Left lung (tissue), 4 donors: ENCODE measurements at regions not wholly inside any gene's neighbourhood (a gene's known extent, or its start where the extent isn't known, plus 50 kb on each side); places are given as distances from the start of the nearest gene placed in this dataset.

ENCODE experiments used
- ATAC-seq: fragments of 200-7000 bp; cut with Tn5 transposase; one replicate; pipeline ENCODE4 v1.9.1; 2020; ENCODE audit warnings: moderate library complexity
- DNase-seq, 4 donors: peaks; one replicate each; pipeline ENCODE4 v3.0.0-alpha.2; 2013 to 2020
- H3K27ac ChIP-seq, 2 donors: fragments of 200-600 bp; sonication (generic) in 1 of 2; one replicate each; pipeline versions ENCODE4 v1.5.0 to v1.8.0; 2020 to 2021
- H3K27me3 ChIP-seq, 2 donors: fragments of 200-600 bp; sonication (generic) in 1 of 2; one replicate each; pipeline versions ENCODE4 v1.5.0 to v1.8.0; 2020 to 2021
- H3K36me3 ChIP-seq, 2 donors: fragments of 200-600 bp; sonication (generic) in 1 of 2; one replicate each; pipeline versions ENCODE4 v1.5.0 to v1.8.0; 2020 to 2021
- H3K4me1 ChIP-seq, 2 donors: fragments of 200-600 bp; one replicate each; pipeline ENCODE4 v1.8.0; 2021
- H3K4me3 ChIP-seq, 2 donors: fragments of 200-600 bp; sonication (generic) in 1 of 2; one replicate each; pipeline versions ENCODE4 v1.5.0 to v1.8.0; 2020 to 2021; ENCODE audit warnings: mild to moderate bottlenecking in 1 of 2
- H3K9me3 ChIP-seq, 2 donors: fragments of 200-600 bp; sonication (generic) in 1 of 2; one replicate each; pipeline versions ENCODE4 v1.5.0 to v1.8.0; 2020 to 2021
- intact Hi-C, 2 donors: fragments of 100-400 bp; cut with DNase I; formaldehyde crosslinking; loops; one replicate each; pipeline versions ENCODE4 v1.11.2 to v1.14.2; 2022
- TF ChIP-seq, protein P1 (sequence below), 2 donors: fragments of 200-600 bp; sonication (generic) in 1 of 2; IDR thresholded peaks; one replicate each; pipeline versions ENCODE4 v1.5.0 to v1.8.0; 2021; ENCODE audit warnings: antibody characterized with exemption in 2 of 2
- donor health status: DM: no; HTN: yes; CAD: no.
- donor health status: DM: no; HTN: no; CAD: no.

DNA sequence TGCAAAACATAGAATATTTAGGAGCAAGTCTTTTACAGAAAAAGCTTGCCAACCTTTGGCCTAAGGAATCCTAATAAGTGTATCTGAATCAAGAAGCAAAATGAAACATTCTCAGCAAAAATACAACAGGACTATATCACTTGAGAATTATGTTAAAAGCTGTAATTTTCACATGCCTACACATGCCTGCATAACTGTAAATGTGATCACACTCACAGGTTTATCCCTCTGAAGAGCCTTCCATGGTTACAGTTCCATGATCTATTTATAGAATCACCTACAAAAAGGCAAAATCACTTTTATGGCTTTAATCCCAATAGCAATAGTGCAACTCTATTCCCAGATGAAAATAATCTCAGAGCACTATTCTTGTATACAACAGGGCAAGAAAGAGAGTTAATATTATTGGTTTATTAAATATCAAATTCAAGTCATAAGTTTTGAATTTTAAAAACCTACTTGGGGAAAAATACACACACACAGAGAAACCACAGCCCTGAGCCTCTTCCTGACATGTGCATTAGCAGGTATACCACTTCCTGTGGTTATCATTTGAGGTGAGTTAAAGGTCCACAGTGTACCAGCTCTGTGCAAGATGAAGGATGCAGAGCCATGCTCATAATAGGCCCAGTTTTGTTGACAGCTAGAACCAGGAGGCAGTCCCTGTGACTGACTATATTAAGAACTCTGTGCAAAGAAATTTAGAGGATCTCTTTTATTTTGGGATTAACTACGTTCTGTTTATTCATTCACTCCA lies 252.5 kb upstream of the TGFBR2 start:
- Histone ChIP-seq H3K4me3 (no peak overlapping the region), H3K27me3 (no peaks in the 10 kb centered on the region), H3K36me3 (no peaks in the 10 kb centered on the region), H3K27ac (no peak overlapping the region), H3K9me3 (no peaks in the 10 kb centered on the region), H3K4me1 (peaks cover 0 to 23% of the 10 kb centered on the region in 2 donors)
- ATAC-seq: peak; percentile 37
- no peak for DNase-seq
- intact Hi-C loops: no loop called here
- TF ChIP-seq, protein P1, sequence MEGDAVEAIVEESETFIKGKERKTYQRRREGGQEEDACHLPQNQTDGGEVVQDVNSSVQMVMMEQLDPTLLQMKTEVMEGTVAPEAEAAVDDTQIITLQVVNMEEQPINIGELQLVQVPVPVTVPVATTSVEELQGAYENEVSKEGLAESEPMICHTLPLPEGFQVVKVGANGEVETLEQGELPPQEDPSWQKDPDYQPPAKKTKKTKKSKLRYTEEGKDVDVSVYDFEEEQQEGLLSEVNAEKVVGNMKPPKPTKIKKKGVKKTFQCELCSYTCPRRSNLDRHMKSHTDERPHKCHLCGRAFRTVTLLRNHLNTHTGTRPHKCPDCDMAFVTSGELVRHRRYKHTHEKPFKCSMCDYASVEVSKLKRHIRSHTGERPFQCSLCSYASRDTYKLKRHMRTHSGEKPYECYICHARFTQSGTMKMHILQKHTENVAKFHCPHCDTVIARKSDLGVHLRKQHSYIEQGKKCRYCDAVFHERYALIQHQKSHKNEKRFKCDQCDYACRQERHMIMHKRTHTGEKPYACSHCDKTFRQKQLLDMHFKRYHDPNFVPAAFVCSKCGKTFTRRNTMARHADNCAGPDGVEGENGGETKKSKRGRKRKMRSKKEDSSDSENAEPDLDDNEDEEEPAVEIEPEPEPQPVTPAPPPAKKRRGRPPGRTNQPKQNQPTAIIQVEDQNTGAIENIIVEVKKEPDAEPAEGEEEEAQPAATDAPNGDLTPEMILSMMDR (IDR thresholded peaks at IDR 0.05): no peak

DNA sequence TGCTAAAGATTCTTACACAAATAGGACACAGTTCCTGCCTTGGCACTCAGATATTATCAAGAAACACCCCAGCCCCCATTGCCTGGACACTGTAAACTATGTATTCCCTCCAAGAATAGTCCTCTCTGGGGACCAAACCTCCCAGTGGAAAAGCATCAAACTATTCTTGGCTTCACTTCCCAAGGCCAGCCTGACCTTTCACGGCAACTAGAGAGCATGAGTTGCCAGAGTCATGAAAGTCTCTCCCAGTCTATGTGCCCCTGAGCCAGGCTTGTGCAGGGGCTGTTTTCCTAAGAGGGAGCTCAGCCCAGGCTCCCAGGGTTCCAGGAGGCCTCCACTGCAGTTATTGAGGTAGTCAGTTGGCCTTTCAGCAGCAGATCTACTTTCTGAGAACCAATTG lies 251.9 kb upstream of the TGFBR2 start:
- H3K27me3 ChIP-seq: no peaks in the 10 kb centered on the region
- intact Hi-C loops: no loop called here
- H3K4me1 ChIP-seq: peaks cover 0 to 22% of the 10 kb centered on the region in 2 donors
- TF ChIP-seq, protein P1 (IDR thresholded peaks at IDR 0.05): no peak
- no peaks in the 10 kb centered on the region for H3K36me3 ChIP-seq
- H3K4me3 ChIP-seq: no peak overlapping the region
- no peaks in the 10 kb centered on the region for H3K9me3 ChIP-seq
- no peak overlapping the region for H3K27ac ChIP-seq
- no peak for ATAC-seq
- peak in 1 of 4 donors; percentile 31 for DNase-seq

DNA sequence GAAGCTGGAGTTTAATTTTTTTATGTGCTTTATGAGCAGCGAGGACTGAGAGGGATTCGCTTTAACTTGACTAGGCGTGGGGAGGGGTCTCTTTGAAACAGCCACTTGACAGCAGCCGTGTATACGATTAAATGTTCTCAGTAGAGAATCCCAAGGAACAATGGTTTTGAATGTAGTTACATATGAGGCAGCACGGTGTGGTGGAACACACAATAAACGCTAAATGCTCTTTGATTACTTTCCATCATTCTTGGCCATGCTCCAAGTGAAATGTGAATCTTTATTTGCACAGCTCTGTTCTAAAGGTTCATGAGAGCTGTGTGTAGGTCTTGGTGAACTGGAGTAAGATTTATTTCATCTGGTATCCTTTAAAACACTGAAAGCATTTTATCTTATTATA lies 251.4 kb upstream of the TGFBR2 start:
- DNase-seq: peak in 1 of 4 donors; percentile 42
- Histone ChIP-seq H3K27ac (no peak overlapping the region), H3K36me3 (no peaks in the 10 kb centered on the region), H3K4me3 (no peak overlapping the region), H3K27me3 (no peaks in the 10 kb centered on the region), H3K4me1 (peaks cover 0 to 18% of the 10 kb centered on the region in 2 donors), H3K9me3 (no peaks in the 10 kb centered on the region)
- ATAC-seq: no peak
- intact Hi-C loops: no loop called here
- TF ChIP-seq, protein P1 (IDR thresholded peaks at IDR 0.05): no peak

DNA sequence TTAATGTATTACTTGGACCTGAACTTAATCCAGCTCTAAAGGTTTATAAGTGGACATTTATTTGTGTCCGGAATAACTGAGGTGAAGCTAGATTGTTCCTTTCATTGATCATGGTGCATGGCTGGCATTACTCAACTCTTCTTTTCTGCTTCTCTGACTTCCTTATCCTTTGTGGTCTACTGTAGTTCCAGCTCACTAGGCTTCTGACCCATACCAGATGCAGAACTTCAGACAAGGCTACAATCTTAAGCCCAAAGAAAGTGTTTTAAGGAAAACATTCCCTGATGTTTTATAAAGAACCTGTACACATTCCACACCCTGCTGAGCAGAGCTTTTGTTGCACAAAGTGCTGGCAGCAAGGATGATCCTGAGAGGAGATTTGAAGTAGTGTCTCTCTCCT lies 250.8 kb upstream of the TGFBR2 start:
- intact Hi-C loops: no loop called here
- peak; percentile 32 for ATAC-seq

More for the DNA sequence above, 250.8 kb upstream of the TGFBR2 start:
- Histone ChIP-seq H3K4me1 (peaks cover 0 to 16% of the 10 kb centered on the region in 2 donors), H3K36me3 (no peaks in the 10 kb centered on the region), H3K9me3 (no peaks in the 10 kb centered on the region), H3K27ac (no peak overlapping the region), H3K27me3 (no peaks in the 10 kb centered on the region), H3K4me3 (no peak overlapping the region)
- TF ChIP-seq, protein P1 (IDR thresholded peaks at IDR 0.05): no peak
- DNase-seq: no peak
